GM21381 (cell line): ENCODE measurements at regions not wholly inside any gene's neighbourhood (a gene's known extent, or its start where the extent isn't known, plus 50 kb on each side); places are given as distances from the start of the nearest gene placed in this dataset.

Source experiments
- ATAC-seq: cut with Tn5 transposase; IDR thresholded peaks from one replicate; pipeline ENCODE4 v1.9.1; 2021; ENCODE audit warnings: mild to moderate bottlenecking, moderate library complexity; ENCODE audit not compliant: unreplicated experiment

GRCh38 chr5:54659700-54660131 is 142.2 kb downstream of the SNX18 start:
- ATAC-seq: no peak

- ATAC-seq: no peak
These were observed 140.5 kb downstream of the SNX18 start for GRCh38 chr5:54658010-54658409.

GRCh38 chr5:54656261-54656728 is 138.7 kb downstream of the SNX18 start:
- no peak for ATAC-seq

- no peak for ATAC-seq
These were observed 138.2 kb downstream of the SNX18 start for GRCh38 chr5:54655761-54656160.

- no peak for ATAC-seq
These were observed 137.7 kb downstream of the SNX18 start for GRCh38 chr5:54655266-54655665.

GRCh38 chr5:54653956-54654614 is 136.5 kb downstream of the SNX18 start:
- ATAC-seq: no peak

- ATAC-seq: no peak
These were observed 134.0 kb downstream of the SNX18 start for GRCh38 chr5:54651482-54652076.

GRCh38 chr5:54649041-54649504 is 131.5 kb downstream of the SNX18 start:
- no peak for ATAC-seq

GRCh38 chr5:54646356-54647101 is 129.0 kb downstream of the SNX18 start:
- peak; percentile 93 for ATAC-seq

- ATAC-seq: no peak
These were observed 128.4 kb downstream of the SNX18 start for GRCh38 chr5:54645882-54646355.

- ATAC-seq: no peak
These were observed 126.7 kb downstream of the SNX18 start for GRCh38 chr5:54644226-54644625.

- no peak for ATAC-seq
These were observed 126.1 kb downstream of the SNX18 start for GRCh38 chr5:54643685-54644106.

- ATAC-seq: no peak
These were observed 122.1 kb downstream of the SNX18 start for GRCh38 chr5:54639621-54640020.

GRCh38 chr5:54638106-54638505 is 120.5 kb downstream of the SNX18 start:
- ATAC-seq: no peak

- ATAC-seq: no peak
These were observed 120.1 kb downstream of the SNX18 start for GRCh38 chr5:54637654-54638053.

GRCh38 chr5:54634089-54634488 is 116.5 kb downstream of the SNX18 start:
- ATAC-seq: no peak

- ATAC-seq: no peak
These were observed 114.7 kb downstream of the SNX18 start for GRCh38 chr5:54632131-54632701.

- ATAC-seq: no peak
These were observed 113.3 kb downstream of the SNX18 start for GRCh38 chr5:54630738-54631359.

GRCh38 chr5:54629115-54629514 is 111.6 kb downstream of the SNX18 start:
- no peak for ATAC-seq

GRCh38 chr5:54628050-54628449 is 110.5 kb downstream of the SNX18 start:
- ATAC-seq: no peak

- ATAC-seq: no peak
These were observed 108.8 kb downstream of the SNX18 start for GRCh38 chr5:54626407-54626806.
